Gastroesophageal sphincter (tissue), 4 donors: ENCODE measurements at regions not wholly inside any gene's neighbourhood (a gene's known extent, or its start where the extent isn't known, plus 50 kb on each side); places are given as distances from the start of the nearest gene placed in this dataset.

ENCODE experiments used
- ATAC-seq: fragments of 150-250 bp; one replicate; pipeline ENCODE4 v1.9.1; 2016; ENCODE audit warnings: mild to moderate bottlenecking, moderate library complexity
- H3K27ac ChIP-seq, 4 donors: fragments of 200-600 bp; sonication (generic) in 3 of 4; 1 replicate in 3 of 4; 2 replicates in 1 of 4; pipeline ENCODE4 v1.5.1; 2016 to 2019
- H3K27me3 ChIP-seq: fragments of 200-600 bp; sonication (generic); one replicate; pipeline ENCODE4 v1.5.1; 2019
- H3K36me3 ChIP-seq, 2 donors: fragments of 200-600 bp; sonication (generic); one replicate each; pipeline ENCODE4 v1.5.1; 2019; ENCODE audit warnings: control low read depth in 1 of 2
- H3K4me1 ChIP-seq, 3 donors: fragments of 200-600 bp; sonication (generic); 1 replicate in 2 of 3; 2 replicates in 1 of 3; pipeline ENCODE4 v1.5.1; 2016 to 2019; ENCODE audit warnings: control low read depth in 2 of 3
- H3K4me3 ChIP-seq, 2 donors: fragments of 200-600 bp; sonication (generic); one replicate each; pipeline ENCODE4 v1.5.1; 2019; ENCODE audit warnings: mild to moderate bottlenecking in 1 of 2, moderate library complexity in 1 of 2
- H3K9me3 ChIP-seq, 3 donors: fragments of 200-600 bp; sonication (generic); one replicate each; pipeline ENCODE4 v1.5.1; 2017 to 2019; ENCODE audit warnings: control low read depth in 2 of 3
- CTCF ChIP-seq, 4 experiments: fragments of 200-600 bp in 2 of 4; fragments of 450-650 bp in 2 of 4; sonication (generic) in 1 of 4; IDR thresholded peaks; one replicate each; pipeline ENCODE4 v1.5.1; 2017 to 2019; ENCODE audit warnings: antibody characterized with exemption in 4 of 4, mild to moderate bottlenecking in 2 of 4, moderate library complexity in 2 of 4
- EP300 ChIP-seq: sonication (generic); formaldehyde crosslinking; IDR thresholded peaks from one replicate; pipeline ENCODE4 v1.6.1; 2017; ENCODE audit warnings: antibody characterized with exemption, mild to moderate bottlenecking
- POLR2A ChIP-seq, 2 donors: fragments of 450-650 bp; IDR thresholded peaks; one replicate each; pipeline ENCODE4 v1.6.1; 2017; ENCODE audit warnings: antibody characterized with exemption in 2 of 2, mild to moderate bottlenecking in 2 of 2, moderate library complexity in 1 of 2
- POLR2AphosphoS5 ChIP-seq: sonication (generic); formaldehyde crosslinking; IDR thresholded peaks from one replicate; pipeline ENCODE4 v1.6.1; 2017; ENCODE audit warnings: antibody characterized with exemption
- WGBS, 2 donors: methylation state at CpG; one replicate each; pipeline ENCODE4 v1.1.5; 2018; ENCODE audit warnings: low coverage in 1 of 2; 5-methylcytosine and 5-hydroxymethylcytosine counted together

DNA sequence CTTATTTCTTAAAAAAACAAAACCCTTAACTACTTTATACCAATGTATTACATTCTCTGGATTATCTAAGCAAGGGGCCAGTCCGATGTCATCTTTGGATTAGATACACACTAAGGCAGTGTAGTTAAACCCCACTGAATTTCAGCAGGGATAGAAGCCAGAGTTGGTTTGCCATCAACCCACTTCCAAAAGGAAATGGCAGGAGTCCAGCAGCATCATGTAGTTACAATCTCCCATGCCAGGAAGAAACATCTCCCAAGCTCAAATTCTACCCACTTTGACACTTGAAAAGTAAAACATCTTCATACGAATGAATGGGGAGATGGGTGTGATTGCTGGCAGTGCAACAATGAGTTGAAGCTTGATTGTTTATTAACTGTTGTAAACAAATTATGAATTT, 203.5 kb upstream of the PLXNC1 start:
- no peak for TF ChIP-seq POLR2A (IDR thresholded peaks at IDR 0.05)
- TF ChIP-seq POLR2AphosphoS5 = no peak
- TF ChIP-seq CTCF (IDR thresholded peaks at IDR 0.05) = no peak
- no peak for TF ChIP-seq EP300
- H3K4me1 ChIP-seq = no peaks in the 10 kb centered on the region
- no peaks in the 10 kb centered on the region for H3K27me3 ChIP-seq
- H3K36me3 ChIP-seq = no peaks in the 10 kb centered on the region
- no peaks in the 10 kb centered on the region for H3K9me3 ChIP-seq
- no peak overlapping the region for H3K27ac ChIP-seq
- ATAC-seq = no peak
- WGBS, 2 donors = 91 to 93% methylated on average over 2 of the region's 2 CpGs
- H3K4me3 ChIP-seq = no peak overlapping the region

DNA sequence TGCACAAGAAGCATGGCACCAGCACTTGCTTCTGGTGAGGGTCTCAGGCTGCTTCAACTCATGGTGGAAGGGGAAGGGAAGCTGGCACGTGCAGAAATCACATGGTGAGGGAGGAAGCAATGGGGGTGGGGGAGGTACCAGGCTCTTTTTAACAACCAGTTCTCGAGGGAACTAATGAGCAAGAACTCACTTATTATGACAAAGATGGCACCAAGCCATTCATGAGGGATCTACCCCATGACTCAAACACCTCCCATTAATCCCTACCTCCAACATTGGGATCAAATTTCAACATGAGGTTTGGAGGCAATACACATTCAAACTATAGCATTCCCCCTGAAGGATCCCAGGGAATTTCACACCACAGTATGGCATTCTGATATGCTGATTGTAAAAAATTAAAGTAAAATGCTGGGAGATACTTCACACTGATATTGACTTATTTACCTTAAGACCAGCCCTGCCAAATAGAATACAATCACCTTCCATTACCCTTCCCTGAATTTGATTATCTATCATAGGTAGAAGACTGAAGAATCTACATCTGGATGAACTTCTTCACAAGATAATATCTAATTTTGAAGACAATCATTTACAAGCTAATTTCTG, 201.7 kb upstream of the PLXNC1 start:
- 50% methylated on average over 2 of the region's 2 CpGs; no CpG with 5 or more reads in 1 of the 2 donors for WGBS, 2 donors
- ATAC-seq = no peak

DNA sequence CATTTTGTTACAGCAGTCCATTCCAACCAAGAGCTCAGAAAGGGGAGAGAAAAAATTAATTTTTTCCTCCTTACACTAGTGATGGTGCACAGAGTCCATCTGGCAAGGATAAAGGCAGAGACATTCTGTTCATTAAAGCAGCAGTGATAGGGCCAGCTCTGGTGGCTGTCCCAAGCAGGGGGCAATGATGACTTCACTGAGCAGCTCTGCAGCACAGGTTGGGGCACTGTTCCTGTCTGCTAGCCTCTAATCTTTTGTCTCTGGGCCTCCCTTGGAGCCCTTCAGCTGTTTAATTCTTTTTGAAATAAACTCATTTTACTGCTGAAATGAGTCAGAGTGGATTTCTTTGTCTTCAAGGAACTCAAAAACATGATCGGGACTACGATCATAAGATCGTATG, 200.9 kb upstream of the PLXNC1 start:
- no peak for ATAC-seq
- Histone ChIP-seq H3K4me1 (no peaks in the 10 kb centered on the region), H3K36me3 (no peaks in the 10 kb centered on the region), H3K27me3 (no peaks in the 10 kb centered on the region), H3K9me3 (no peaks in the 10 kb centered on the region), H3K4me3 (no peak overlapping the region), H3K27ac (no peak overlapping the region)
- TF ChIP-seq CTCF (IDR thresholded peaks at IDR 0.05) (no peak), POLR2AphosphoS5 (no peak), EP300 (no peak), POLR2A (IDR thresholded peaks at IDR 0.05) (no peak)
- WGBS, 2 donors = 91 to 96% methylated on average over 3 of the region's 3 CpGs

More for the DNA sequence above, 201.7 kb upstream of the PLXNC1 start:
- H3K36me3 ChIP-seq = no peaks in the 10 kb centered on the region
- H3K4me3 ChIP-seq = no peak overlapping the region
- H3K9me3 ChIP-seq = no peaks in the 10 kb centered on the region
- H3K4me1 ChIP-seq = no peaks in the 10 kb centered on the region
- H3K27ac ChIP-seq = no peak overlapping the region
- TF ChIP-seq EP300 (no peak), POLR2AphosphoS5 (no peak), CTCF (IDR thresholded peaks at IDR 0.05) (no peak), POLR2A (IDR thresholded peaks at IDR 0.05) (no peak)
- no peaks in the 10 kb centered on the region for H3K27me3 ChIP-seq

GRCh38 chr12:93950311-93950710, 198.1 kb upstream of the PLXNC1 start:
- Histone ChIP-seq H3K4me3 (no peak overlapping the region), H3K9me3 (no peaks in the 10 kb centered on the region), H3K4me1 (no peaks in the 10 kb centered on the region), H3K27ac (no peak overlapping the region), H3K36me3 (no peaks in the 10 kb centered on the region), H3K27me3 (no peaks in the 10 kb centered on the region)
- TF ChIP-seq CTCF (IDR thresholded peaks at IDR 0.05) (no peak), EP300 (no peak), POLR2AphosphoS5 (no peak), POLR2A (IDR thresholded peaks at IDR 0.05) (no peak)
- 56 to 82% methylated on average over 3 of the region's 3 CpGs for WGBS, 2 donors
- no peak for ATAC-seq
